NT2/D1 (cell line): ENCODE measurements at regions not wholly inside any gene's neighbourhood (a gene's known extent, or its start where the extent isn't known, plus 50 kb on each side); places are given as distances from the start of the nearest gene placed in this dataset.

Experiments
- DNase-seq: peaks from one replicate; pipeline ENCODE4 v3.0.0-alpha.2; 2011; ENCODE audit warnings: low read depth, low spot score
- H3K27me3 ChIP-seq: 2 replicates; pipeline ENCODE4 v1.6.0; 2011; ENCODE audit warnings: mild to moderate bottlenecking; ENCODE audit not compliant: insufficient read length, insufficient read depth
- H3K36me3 ChIP-seq: 2 replicates; pipeline ENCODE4 v1.6.1; 2011; ENCODE audit warnings: mild to moderate bottlenecking, low read length, mixed read lengths; ENCODE audit not compliant: insufficient read depth, insufficient read length
- H3K4me1 ChIP-seq: 2 replicates; pipeline ENCODE4 v1.5.1; 2011; ENCODE audit not compliant: insufficient read depth, insufficient read length
- H3K4me3 ChIP-seq: 2 replicates; pipeline ENCODE4 v1.5.1; 2011; ENCODE audit warnings: low read depth; ENCODE audit not compliant: insufficient read length
- H3K9ac ChIP-seq: 2 replicates; pipeline ENCODE4 v1.6.0; 2011; ENCODE audit warnings: low read depth; ENCODE audit not compliant: insufficient read length
- H3K9me3 ChIP-seq: 2 replicates; pipeline ENCODE4 v1.5.1; 2011; ENCODE audit warnings: mild to moderate bottlenecking, low read length; ENCODE audit not compliant: insufficient read depth
- SUZ12 ChIP-seq: IDR thresholded peaks from 2 replicates; pipeline ENCODE4 v1.6.1; 2011; ENCODE audit not compliant: insufficient read length, insufficient read depth; ENCODE audit errors: extremely low read depth
- YY1 ChIP-seq: IDR thresholded peaks from 2 replicates; pipeline ENCODE4 v1.6.1; 2011; ENCODE audit not compliant: insufficient read length, insufficient read depth
- ZNF274 ChIP-seq: IDR thresholded peaks from 2 replicates; pipeline ENCODE4 v1.6.1; 2011; ENCODE audit warnings: mild to moderate bottlenecking, low read depth, low read length

DNA sequence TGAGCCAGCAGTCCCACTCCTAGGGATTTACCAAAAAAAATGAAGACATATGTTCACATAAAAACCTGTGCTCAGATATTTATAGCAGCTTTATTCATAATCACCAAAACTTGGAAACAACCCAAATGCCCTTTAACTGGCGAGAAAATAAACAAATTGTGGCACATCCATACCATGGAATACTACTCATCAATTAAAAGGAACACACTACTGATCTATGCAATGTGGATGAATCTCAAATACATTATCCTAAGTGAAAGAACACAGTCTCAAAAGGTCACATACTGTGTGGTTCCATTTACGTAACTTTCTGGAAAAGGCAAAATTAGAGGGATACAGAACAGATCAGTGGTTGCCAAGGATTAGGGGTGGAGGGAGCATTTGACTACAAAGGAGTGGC is 394.5 kb downstream of the SHQ1 start:
- Histone ChIP-seq H3K27me3 (peaks cover 5% of the 10 kb centered on the region), H3K9me3 (no peaks in the 10 kb centered on the region), H3K9ac (no peak overlapping the region), H3K36me3 (no peaks in the 10 kb centered on the region), H3K4me3 (no peak overlapping the region), H3K4me1 (no peaks in the 10 kb centered on the region)
- TF ChIP-seq YY1 (no peak), ZNF274 (no peak), SUZ12 (no peak)
- no peak for DNase-seq

DNA sequence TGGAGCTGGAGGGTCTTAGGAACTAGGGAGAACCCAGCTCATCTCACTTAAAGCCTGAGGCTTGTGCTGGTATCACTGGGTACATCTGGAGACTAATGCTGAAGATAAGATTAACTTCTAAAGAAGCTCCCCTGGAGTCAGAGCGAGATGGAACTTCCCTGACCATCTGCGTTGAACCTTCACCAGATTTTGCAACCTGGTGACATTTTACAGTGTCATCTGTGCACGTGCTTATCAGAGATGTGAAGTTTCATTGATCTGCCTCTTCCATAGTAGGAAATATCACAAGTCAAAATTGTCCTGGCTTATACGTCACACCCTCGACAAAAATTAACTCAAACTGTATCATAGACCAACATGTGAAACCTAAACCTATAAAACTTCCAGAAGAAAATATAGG is 395.5 kb downstream of the SHQ1 start:
- H3K36me3 ChIP-seq = no peaks in the 10 kb centered on the region
- no peak overlapping the region for H3K4me3 ChIP-seq
- DNase-seq = no peak
- no peaks in the 10 kb centered on the region for H3K9me3 ChIP-seq
- no peak for TF ChIP-seq SUZ12
- no peak for TF ChIP-seq YY1
- no peak for TF ChIP-seq ZNF274
- no peak overlapping the region for H3K9ac ChIP-seq
- H3K27me3 ChIP-seq = peaks cover 5% of the 10 kb centered on the region
- H3K4me1 ChIP-seq = no peaks in the 10 kb centered on the region

DNA sequence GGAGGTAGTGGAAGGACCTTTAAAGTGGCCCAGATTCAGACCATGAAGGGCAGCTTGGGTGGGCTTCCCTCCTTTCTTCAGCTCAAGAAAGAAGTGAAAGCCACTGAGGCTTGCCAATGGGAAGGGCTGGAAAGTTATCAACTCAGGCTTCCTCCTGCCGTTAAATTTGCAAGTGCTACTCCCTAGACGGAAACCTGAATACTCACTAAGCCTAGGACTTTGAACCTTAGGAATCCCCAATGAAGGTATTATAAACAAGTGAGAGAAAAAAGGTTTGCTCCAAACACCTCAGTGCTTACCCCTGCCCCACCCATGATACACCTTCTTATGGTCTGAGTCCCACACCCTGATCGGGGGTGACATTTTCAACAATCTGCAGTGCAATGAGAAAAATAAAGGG is 396.4 kb downstream of the SHQ1 start:
- no peak overlapping the region for H3K4me3 ChIP-seq
- no peaks in the 10 kb centered on the region for H3K4me1 ChIP-seq
- no peaks in the 10 kb centered on the region for H3K9me3 ChIP-seq
- DNase-seq = no peak
- no peaks in the 10 kb centered on the region for H3K36me3 ChIP-seq
- H3K9ac ChIP-seq = no peak overlapping the region
- peaks cover 5% of the 10 kb centered on the region for H3K27me3 ChIP-seq
- TF ChIP-seq ZNF274 (no peak), SUZ12 (no peak)

DNA sequence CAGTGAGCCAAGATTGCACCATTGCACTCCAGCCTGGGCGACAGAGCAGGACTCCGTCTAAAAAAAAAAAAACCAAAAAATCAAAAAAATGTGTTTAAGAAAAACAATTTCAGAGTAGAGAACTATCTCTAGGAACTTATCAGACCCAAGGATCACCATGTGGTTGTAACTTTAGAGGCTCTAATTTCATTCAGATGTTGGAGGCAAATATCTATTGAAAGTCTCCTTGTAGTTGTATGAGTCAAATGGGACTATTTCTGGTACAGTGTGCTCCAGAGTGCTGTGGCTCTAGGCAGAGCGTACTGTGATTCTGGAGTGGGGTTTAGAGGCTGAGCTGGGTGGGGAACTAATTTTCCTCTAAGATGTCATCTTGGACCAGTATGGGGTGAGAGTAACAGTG is 398.7 kb downstream of the SHQ1 start:
- TF ChIP-seq YY1 (no peak), SUZ12 (no peak), ZNF274 (no peak)
- H3K4me1 ChIP-seq = no peaks in the 10 kb centered on the region

DNA sequence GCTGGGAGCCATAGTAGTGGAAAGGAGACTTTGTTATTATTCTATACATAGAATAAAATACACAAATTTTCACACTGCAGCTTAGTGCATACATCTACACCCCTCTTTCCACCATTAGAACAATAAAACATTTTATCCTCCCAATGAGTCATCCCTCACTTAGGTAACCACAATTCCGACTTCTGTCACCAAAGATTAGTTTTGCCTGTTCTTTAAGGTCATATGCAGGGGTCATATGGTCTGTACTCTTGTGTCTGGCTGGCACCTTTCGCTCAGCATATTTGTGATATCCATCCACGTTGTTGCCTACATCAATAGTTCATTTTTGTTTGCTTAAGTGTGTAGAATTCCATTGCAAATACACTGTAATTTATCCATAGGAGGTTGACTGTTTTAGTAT is 399.4 kb downstream of the SHQ1 start:
- TF ChIP-seq ZNF274 (no peak), YY1 (no peak), SUZ12 (no peak)
- H3K4me1 ChIP-seq = no peaks in the 10 kb centered on the region
- peak overlapping the region; percentile 11 for H3K9ac ChIP-seq
- DNase-seq = no peak
- H3K36me3 ChIP-seq = peaks cover 6% of the 10 kb centered on the region
- H3K9me3 ChIP-seq = no peaks in the 10 kb centered on the region
- no peaks in the 10 kb centered on the region for H3K27me3 ChIP-seq
- no peak overlapping the region for H3K4me3 ChIP-seq

More for the DNA sequence above, 398.7 kb downstream of the SHQ1 start:
- Histone ChIP-seq H3K4me3 (no peak overlapping the region), H3K9me3 (no peaks in the 10 kb centered on the region), H3K27me3 (peaks cover under 1% of the 10 kb centered on the region), H3K36me3 (peaks cover 5% of the 10 kb centered on the region), H3K9ac (no peak overlapping the region)
- DNase-seq = no peak

DNA sequence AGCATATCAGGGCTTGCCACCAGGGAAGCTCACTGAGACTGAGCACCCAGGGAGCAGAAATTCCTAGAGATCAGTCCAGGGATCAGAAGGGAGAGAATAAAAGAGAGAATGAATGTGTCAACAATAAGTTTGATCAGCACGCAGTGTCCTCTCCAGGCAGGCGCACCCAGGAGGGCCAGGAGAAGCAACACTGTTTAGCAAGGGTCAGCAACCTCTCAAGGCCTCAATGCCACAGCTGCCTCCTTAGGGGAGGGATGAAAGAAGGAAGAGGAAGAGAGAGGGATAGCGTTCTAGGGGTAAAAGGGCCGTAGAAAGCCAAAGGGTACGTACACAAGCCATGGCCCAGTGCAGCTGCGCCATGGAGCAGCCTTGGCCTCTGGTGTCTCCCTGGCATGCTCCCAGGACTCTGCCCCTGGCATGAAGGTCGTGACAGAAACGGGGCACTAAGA is 399.8 kb downstream of the SHQ1 start:
- DNase-seq = no peak
- no peak overlapping the region for H3K4me3 ChIP-seq
- H3K27me3 ChIP-seq = no peaks in the 10 kb centered on the region
- peaks cover 11% of the 10 kb centered on the region for H3K36me3 ChIP-seq
- no peak for TF ChIP-seq ZNF274
- TF ChIP-seq YY1 = no peak
- TF ChIP-seq SUZ12 = no peak
- H3K9ac ChIP-seq = peak overlapping the region; percentile 11
- no peaks in the 10 kb centered on the region for H3K9me3 ChIP-seq
- no peaks in the 10 kb centered on the region for H3K4me1 ChIP-seq

DNA sequence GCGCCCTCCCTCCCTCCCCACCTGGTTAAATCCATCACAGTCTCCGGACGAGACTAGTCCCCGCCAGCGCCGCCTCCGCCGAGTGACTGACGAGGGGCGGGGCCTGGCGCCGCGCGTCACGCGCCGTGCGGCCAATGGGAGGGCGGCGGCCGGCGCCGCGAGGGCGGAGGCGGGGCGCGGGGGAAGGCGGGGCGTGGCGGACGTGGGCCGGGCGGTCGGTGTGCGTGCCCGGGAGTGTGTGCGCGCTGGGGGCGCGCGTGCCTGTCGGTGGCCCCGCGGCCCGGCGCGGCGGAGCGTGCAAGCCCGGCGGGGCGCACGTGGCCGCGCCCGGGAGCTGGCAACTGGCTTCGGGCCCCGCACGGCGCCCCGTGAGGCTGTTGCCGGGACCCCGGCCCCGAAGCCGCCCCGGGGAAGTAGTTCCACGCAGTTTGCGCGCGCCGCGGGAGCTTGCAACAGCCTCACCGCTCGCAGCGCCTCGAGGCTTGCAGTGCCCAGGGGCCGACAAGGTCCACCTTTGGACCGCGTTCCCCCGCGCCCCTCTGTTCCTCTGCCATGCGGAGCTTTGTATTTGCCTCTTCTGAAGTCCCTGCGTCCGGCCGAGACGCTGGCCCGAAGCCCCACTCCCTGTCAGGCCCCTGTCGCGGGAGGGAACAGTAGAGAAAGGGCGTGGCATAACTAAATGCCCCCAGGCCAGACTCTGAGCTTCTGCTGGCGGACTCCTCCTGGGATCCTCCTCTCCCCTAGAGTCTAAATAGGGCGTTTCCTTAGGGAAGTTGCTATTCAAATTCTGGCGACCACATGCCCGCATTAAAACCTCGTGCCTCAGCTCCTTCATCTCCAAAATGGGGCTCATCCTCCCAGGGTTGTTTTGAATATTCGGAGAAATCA is 400.9 kb downstream of the SHQ1 start:
- H3K9me3 ChIP-seq = no peaks in the 10 kb centered on the region
- TF ChIP-seq ZNF274 = no peak
- no peak for TF ChIP-seq SUZ12
- no peak for TF ChIP-seq YY1
- peak; percentile 70 for DNase-seq
- H3K27me3 ChIP-seq = no peaks in the 10 kb centered on the region
- peak overlapping the region; percentile 78 for H3K9ac ChIP-seq
- H3K4me3 ChIP-seq = peak overlapping the region; percentile 60
- H3K4me1 ChIP-seq = no peaks in the 10 kb centered on the region
- peaks cover 16% of the 10 kb centered on the region for H3K36me3 ChIP-seq
